NCI-H345 treated with DMSO at 0.1 percent for 48 hours (cell line): ENCODE measurements at regions not wholly inside any gene's neighbourhood (a gene's known extent, or its start where the extent isn't known, plus 50 kb on each side); places are given as distances from the start of the nearest gene placed in this dataset.

Experiments
- DNase-seq: peaks from one replicate; lab custom pipeline; 2025; ENCODE audit not compliant: unreplicated experiment; lab: John Stamatoyannopoulos, UW

GRCh38 chr9:89829346-89829745, 224.5 kb downstream of the GADD45G start:
- DNase-seq, result no peak

GRCh38 chr9:89835666-89836065, 230.9 kb downstream of the GADD45G start:
- DNase-seq, result no peak

GRCh38 chr9:89837162-89837933, 232.5 kb downstream of the GADD45G start:
- no peak for DNase-seq

- DNase-seq, result no peak
These were observed 233.1 kb downstream of the GADD45G start for GRCh38 chr9:89837934-89838310.

GRCh38 chr9:89838621-89839020, 233.8 kb downstream of the GADD45G start:
- no peak for DNase-seq

GRCh38 chr9:89839449-89839848, 234.6 kb downstream of the GADD45G start:
- no peak for DNase-seq

GRCh38 chr9:89839952-89840351, 235.1 kb downstream of the GADD45G start:
- DNase-seq, result no peak

- no peak for DNase-seq
These were observed 236.6 kb downstream of the GADD45G start for GRCh38 chr9:89841456-89841855.

GRCh38 chr9:89842267-89842768, 237.5 kb downstream of the GADD45G start:
- DNase-seq, result no peak

- no peak for DNase-seq
These were observed 238.3 kb downstream of the GADD45G start for GRCh38 chr9:89843074-89843473.

GRCh38 chr9:89843591-89843990, 238.8 kb downstream of the GADD45G start:
- DNase-seq, result no peak

GRCh38 chr9:89844075-89844474, 239.3 kb downstream of the GADD45G start:
- no peak for DNase-seq

GRCh38 chr9:89844535-89844934, 239.7 kb downstream of the GADD45G start:
- no peak for DNase-seq

- DNase-seq, result no peak
These were observed 240.5 kb downstream of the GADD45G start for GRCh38 chr9:89845321-89845720.

- DNase-seq, result no peak
These were observed 241.1 kb downstream of the GADD45G start for GRCh38 chr9:89845862-89846261.

- no peak for DNase-seq
These were observed 243.5 kb downstream of the GADD45G start for GRCh38 chr9:89848060-89849040.

- no peak for DNase-seq
These were observed 244.3 kb downstream of the GADD45G start for GRCh38 chr9:89849096-89849495.

GRCh38 chr9:89850153-89850552, 245.3 kb downstream of the GADD45G start:
- DNase-seq, result no peak

GRCh38 chr9:89850631-89851325, 246.0 kb downstream of the GADD45G start:
- no peak for DNase-seq

GRCh38 chr9:89853161-89853560, 248.3 kb downstream of the GADD45G start:
- no peak for DNase-seq

- DNase-seq, result no peak
These were observed 249.1 kb downstream of the GADD45G start for GRCh38 chr9:89853931-89854330.
